GM12878 (cell line): ENCODE measurements at regions not wholly inside any gene's neighbourhood (a gene's known extent, or its start where the extent isn't known, plus 50 kb on each side); places are given as distances from the start of the nearest gene placed in this dataset.

Experiments
- ATAC-seq: fragments of 200-7000 bp; cut with Tn5 transposase; 3 replicates; pipeline ENCODE4 v1.9.1; 2020; ENCODE audit warnings: mild to moderate bottlenecking, moderate library complexity
- BruUV-seq: library from RNA; stranded (reverse); fragments of 400-500 nt; replicated peaks from 2 replicates; lab custom pipeline; 2021; lab: Mats Ljungman, UMichigan
- CTCF ChIA-PET: fragments of 300-600 bp; sonication (Branson Sonifier 250); formaldehyde crosslinking; extraction: SDS; loops from one replicate; lab custom pipeline; 2021; ENCODE audit warnings: inconsistent platforms; lab: Yijun Ruan, JAX
- POLR2A ChIA-PET: fragments of 350-600 bp; formaldehyde crosslinking; extraction: SDS; loops from one replicate; lab custom pipeline; 2021; ENCODE audit warnings: inconsistent platforms; lab: Charles Lee
- RAD21 ChIA-PET: fragments of 300-600 bp; sonication (Branson Sonifier 250); formaldehyde crosslinking; loops from one replicate; lab custom pipeline; 2023; ENCODE audit warnings: antibody characterized with exemption; ENCODE audit not compliant: unreplicated experiment; lab: Charles Lee
- SMC1A ChIA-PET: fragments of 300-600 bp; sonication (Branson Sonifier 250); formaldehyde crosslinking; loops from one replicate; lab custom pipeline; 2023; ENCODE audit not compliant: unreplicated experiment, uncharacterized antibody; lab: Charles Lee
- DNase-seq: peaks from one replicate; pipeline ENCODE4 v3.0.0-alpha.2; 2011; ENCODE audit warnings: low read depth, low spot score
- FAIRE-seq: peaks from 3 replicates; lab custom pipeline; 2011; peaks lifted over from hg19 to GRCh38; lab: Jason Lieb, UNC
- H2AFZ ChIP-seq: 2 replicates; pipeline ENCODE4 v1.6.0; 2011; ENCODE audit warnings: low read depth, low read length, control low read depth; ENCODE audit not compliant: control insufficient read depth
- H3K27ac ChIP-seq: 2 replicates; pipeline ENCODE4 v1.5.1; 2011; ENCODE audit warnings: control low read depth; ENCODE audit not compliant: control insufficient read depth, insufficient read depth
- H3K27me3 ChIP-seq, 2 experiments: replicated peaks in 1 of 2; 2 replicates each; pipeline versions ENCODE4 v1.6.0 to v1.6.1; 2011; ENCODE audit warnings: low read length in 1 of 2; ENCODE audit not compliant: control insufficient read depth in 2 of 2, insufficient read depth in 2 of 2
- H3K36me3 ChIP-seq, 2 experiments: 2 replicates each; pipeline ENCODE4 v1.5.1; 2011; ENCODE audit warnings: low read length in 1 of 2; ENCODE audit not compliant: control insufficient read depth in 2 of 2, insufficient read depth in 2 of 2
- H3K4me1 ChIP-seq: 2 replicates; pipeline ENCODE4 v1.6.1; 2011; ENCODE audit warnings: mild to moderate bottlenecking, low read length, moderate library complexity, mixed read lengths; ENCODE audit not compliant: control insufficient read depth, insufficient read depth
- H3K4me2 ChIP-seq: 2 replicates; pipeline ENCODE4 v1.6.0; 2011; ENCODE audit warnings: control low read depth; ENCODE audit not compliant: control insufficient read depth, insufficient read depth
- H3K4me3 ChIP-seq: fragments of 200-600 bp; sonication (generic); 2 replicates; pipeline ENCODE4 v1.5.1; 2016
- H3K79me2 ChIP-seq: 2 replicates; pipeline ENCODE4 v1.6.0; 2011; ENCODE audit warnings: low read length; ENCODE audit not compliant: control insufficient read depth, insufficient read depth
- H3K9ac ChIP-seq: 2 replicates; pipeline ENCODE4 v1.8.0; 2011; ENCODE audit warnings: low read length, control low read depth, mixed read lengths; ENCODE audit not compliant: control insufficient read depth, insufficient read depth
- H3K9me3 ChIP-seq: replicated peaks from 3 replicates; pipeline ENCODE4 v1.5.1; 2011; ENCODE audit warnings: mild to moderate bottlenecking, low read length; ENCODE audit not compliant: control insufficient read depth, insufficient read depth
- H4K20me1 ChIP-seq: 2 replicates; pipeline ENCODE4 v1.6.0; 2011; ENCODE audit not compliant: control insufficient read depth, insufficient read depth
- ELK1 ChIP-seq: IDR thresholded peaks from 2 replicates; pipeline ENCODE4 v1.6.1; 2012; ENCODE audit warnings: low read depth, low read length, improper control_type of control experiment
- EP300 ChIP-seq, 2 experiments: fragments of 150-350 bp in 1 of 2; IDR thresholded peaks; 2 replicates each; pipeline ENCODE4 v1.6.1; 2011 to 2012; ENCODE audit warnings: low read depth in 2 of 2, low read length in 2 of 2, borderline replicate concordance in 1 of 2, improper control_type of control experiment in 1 of 2, inconsistent platforms in 1 of 2; ENCODE audit not compliant: control insufficient read depth in 1 of 2
- ETV6 ChIP-seq, 2 experiments: fragments of 450-650 bp in 1 of 2; IDR thresholded peaks in 1 of 2; conservative IDR thresholded peaks in 1 of 2; 2 replicates each; pipeline ENCODE4 v1.6.1; 2014; ENCODE audit warnings: antibody characterized with exemption in 1 of 2, borderline replicate concordance in 1 of 2, low read depth in 1 of 2, mild to moderate bottlenecking in 1 of 2, moderate library complexity in 1 of 2
- IKZF2 ChIP-seq, 2 experiments: fragments of 450-650 bp; IDR thresholded peaks; 2 replicates each; pipeline ENCODE4 v1.6.1; 2017; ENCODE audit warnings: mild to moderate bottlenecking in 2 of 2, moderate library complexity in 2 of 2
- KAT2A ChIP-seq: conservative IDR thresholded peaks from 2 replicates; pipeline ENCODE4 v1.6.1; 2011; ENCODE audit warnings: low read depth, low read length; ENCODE audit not compliant: control insufficient read depth
- NBN ChIP-seq: fragments of 450-650 bp; IDR thresholded peaks from 2 replicates; pipeline ENCODE4 v1.6.1; 2016
- RAD21 ChIP-seq: IDR thresholded peaks from 2 replicates; pipeline ENCODE4 v1.6.1; 2011; ENCODE audit warnings: mild to moderate bottlenecking, low read depth, low read length, moderate library complexity; ENCODE audit not compliant: insufficient read depth
- SIX5 ChIP-seq: IDR thresholded peaks from 2 replicates; pipeline ENCODE4 v1.6.1; 2011; ENCODE audit warnings: mild to moderate bottlenecking, low read depth, low read length, moderate library complexity; ENCODE audit not compliant: severe bottlenecking
- ZBTB40 ChIP-seq: fragments of 450-650 bp; IDR thresholded peaks from 2 replicates; pipeline ENCODE4 v1.6.1; 2016; ENCODE audit warnings: mild to moderate bottlenecking, moderate library complexity, borderline replicate concordance
- ZNF274 ChIP-seq: IDR thresholded peaks from one replicate; pipeline ENCODE4 v1.8.0; 2011; ENCODE audit not compliant: insufficient read length, insufficient read depth
- WGBS: methylation state at CpG from one replicate; pipeline ENCODE4 v1.1.6; 2016; ENCODE audit warnings: low lambda C conversion rate; ENCODE audit not compliant: insufficient replicate concordance, insufficient coverage; ENCODE audit errors: missing lambda C conversion rate; 5-methylcytosine and 5-hydroxymethylcytosine counted together
- in situ Hi-C: fragments of 300-500 bp; cut with MboI; formaldehyde crosslinking; loops from 9 replicates; pipeline ENCODE4 v1.14.3; 2018; ENCODE audit warnings: mixed read lengths
- intact Hi-C: fragments of 100-400 bp; cut with micrococcal nuclease; formaldehyde crosslinking; loops from one replicate; pipeline ENCODE4 v1.14.2; 2022; ENCODE audit not compliant: unreplicated experiment
- TF ChIP-seq, protein P1 (sequence below): fragments of 450-650 bp; IDR thresholded peaks from 2 replicates; pipeline ENCODE4 v1.6.1; 2017; ENCODE audit warnings: mild to moderate bottlenecking, moderate library complexity

DNA sequence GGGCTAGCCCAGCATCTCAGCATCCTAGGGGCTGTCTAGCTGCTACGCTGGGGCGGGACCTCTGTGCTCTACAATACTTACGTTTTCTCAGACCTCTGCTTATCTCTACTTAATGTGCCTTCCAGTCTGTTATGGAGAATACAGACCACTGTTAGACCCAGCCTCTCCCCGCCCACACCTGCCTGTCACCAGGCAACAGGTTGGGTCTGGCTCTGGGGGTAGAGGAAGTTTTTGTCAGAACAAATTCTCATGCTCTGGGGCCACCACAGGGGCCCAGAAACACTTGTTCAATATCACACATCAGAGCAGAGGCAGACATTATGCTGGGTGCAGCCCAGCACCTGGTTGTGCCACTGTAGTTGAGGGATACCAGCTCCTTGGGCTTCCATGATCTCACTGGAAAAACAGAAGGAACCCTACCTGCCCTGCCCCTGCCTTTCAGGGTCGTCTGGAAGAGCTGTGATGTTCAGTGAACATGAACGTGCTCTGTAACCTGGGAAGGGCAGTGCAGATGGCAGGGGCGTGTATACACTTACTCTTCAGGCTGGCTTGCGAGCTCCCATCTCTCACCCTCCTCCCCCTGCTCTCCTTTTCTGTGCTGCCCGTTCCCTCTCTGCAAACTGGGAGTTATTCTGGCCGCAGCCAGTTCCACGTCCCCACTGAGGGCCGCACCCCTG, 135.2 kb upstream of the PODXL start (continued):
- TF ChIP-seq ZBTB40, result no peak
- no peak for TF ChIP-seq ZNF274

DNA sequence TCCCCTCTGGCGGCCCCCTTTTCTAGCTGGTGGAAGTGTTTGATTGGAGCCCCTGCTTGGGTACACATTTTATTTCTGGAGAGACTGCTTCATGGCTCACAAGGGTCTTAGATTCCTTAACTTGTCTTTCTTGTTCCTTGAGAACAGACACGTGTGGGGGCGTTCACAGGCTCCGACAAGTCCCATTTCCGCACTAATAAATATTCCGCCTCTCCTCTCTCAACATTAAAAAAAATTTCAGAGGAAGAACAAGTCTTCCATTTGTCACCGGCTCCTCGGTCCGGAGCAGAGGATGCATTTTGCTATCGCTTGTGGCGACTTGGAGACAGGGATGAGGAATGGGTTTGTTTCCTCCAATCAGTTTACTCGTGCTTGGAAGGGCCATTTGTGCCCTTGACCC, 134.0 kb upstream of the PODXL start:
- Histone ChIP-seq H2AFZ (no peak overlapping the region), H3K9ac (no peak overlapping the region), H3K79me2 (no peaks in the 10 kb centered on the region), H3K4me3 (no peak overlapping the region), H3K4me1 (no peaks in the 10 kb centered on the region), H4K20me1 (no peaks in the 10 kb centered on the region), H3K9me3 (no peaks in the 10 kb centered on the region), H3K27ac (no peak overlapping the region), H3K36me3 (no peaks in the 10 kb centered on the region), H3K4me2 (no peak overlapping the region), H3K27me3 (peaks cover 2 to 3% of the 10 kb centered on the region in 2 experiments; a peak in 2 of 4 replicates)
- intact Hi-C loops, result loop anchor here (10.0 kb wide), 1 partner anchor 564 kb away; no protein-coding TSS in a partner anchor
- ChIA-PET RAD21 (interaction anchor here (2.2 kb wide), 1 partner anchor 890 kb away, joined by 16 read pairs; no protein-coding TSS in a partner anchor), POLR2A (no interaction called here), SMC1A (interaction anchor here (1.2 kb wide), 2 partner anchors 13 to 890 kb away, joined by 3 read pairs; no protein-coding TSS in a partner anchor), CTCF (interaction anchor here (1.2 to 3.9 kb wide), 5 partner anchors 10 to 890 kb away, joined by 3 to 23 read pairs (median 10); no protein-coding TSS in a partner anchor)
- FAIRE-seq, result no peak
- no TSS peak for BruUV-seq
- WGBS, result 43% methylated on average over 12 of the region's 12 CpGs
- DNase-seq, result no peak
- ATAC-seq, result no peak
- in situ Hi-C loops, result no loop called here
- TF ChIP-seq ELK1, result no peak
- no peak for TF ChIP-seq EP300 (IDR thresholded peaks at IDR 0.05; ENCODE audit: borderline replicate concordance in 1 of 2, control insufficient read depth in 1 of 2, low read depth in 2 of 2, low read length in 2 of 2)
- TF ChIP-seq NBN, result no peak
- TF ChIP-seq ETV6 (conservative IDR thresholded peaks at IDR 0.05 in 1 of 2, IDR thresholded peaks at IDR 0.05 in 1 of 2; ENCODE audit: borderline replicate concordance in 1 of 2, low read depth in 1 of 2), result no peak
- no peak for TF ChIP-seq KAT2A
- TF ChIP-seq, protein P1, sequence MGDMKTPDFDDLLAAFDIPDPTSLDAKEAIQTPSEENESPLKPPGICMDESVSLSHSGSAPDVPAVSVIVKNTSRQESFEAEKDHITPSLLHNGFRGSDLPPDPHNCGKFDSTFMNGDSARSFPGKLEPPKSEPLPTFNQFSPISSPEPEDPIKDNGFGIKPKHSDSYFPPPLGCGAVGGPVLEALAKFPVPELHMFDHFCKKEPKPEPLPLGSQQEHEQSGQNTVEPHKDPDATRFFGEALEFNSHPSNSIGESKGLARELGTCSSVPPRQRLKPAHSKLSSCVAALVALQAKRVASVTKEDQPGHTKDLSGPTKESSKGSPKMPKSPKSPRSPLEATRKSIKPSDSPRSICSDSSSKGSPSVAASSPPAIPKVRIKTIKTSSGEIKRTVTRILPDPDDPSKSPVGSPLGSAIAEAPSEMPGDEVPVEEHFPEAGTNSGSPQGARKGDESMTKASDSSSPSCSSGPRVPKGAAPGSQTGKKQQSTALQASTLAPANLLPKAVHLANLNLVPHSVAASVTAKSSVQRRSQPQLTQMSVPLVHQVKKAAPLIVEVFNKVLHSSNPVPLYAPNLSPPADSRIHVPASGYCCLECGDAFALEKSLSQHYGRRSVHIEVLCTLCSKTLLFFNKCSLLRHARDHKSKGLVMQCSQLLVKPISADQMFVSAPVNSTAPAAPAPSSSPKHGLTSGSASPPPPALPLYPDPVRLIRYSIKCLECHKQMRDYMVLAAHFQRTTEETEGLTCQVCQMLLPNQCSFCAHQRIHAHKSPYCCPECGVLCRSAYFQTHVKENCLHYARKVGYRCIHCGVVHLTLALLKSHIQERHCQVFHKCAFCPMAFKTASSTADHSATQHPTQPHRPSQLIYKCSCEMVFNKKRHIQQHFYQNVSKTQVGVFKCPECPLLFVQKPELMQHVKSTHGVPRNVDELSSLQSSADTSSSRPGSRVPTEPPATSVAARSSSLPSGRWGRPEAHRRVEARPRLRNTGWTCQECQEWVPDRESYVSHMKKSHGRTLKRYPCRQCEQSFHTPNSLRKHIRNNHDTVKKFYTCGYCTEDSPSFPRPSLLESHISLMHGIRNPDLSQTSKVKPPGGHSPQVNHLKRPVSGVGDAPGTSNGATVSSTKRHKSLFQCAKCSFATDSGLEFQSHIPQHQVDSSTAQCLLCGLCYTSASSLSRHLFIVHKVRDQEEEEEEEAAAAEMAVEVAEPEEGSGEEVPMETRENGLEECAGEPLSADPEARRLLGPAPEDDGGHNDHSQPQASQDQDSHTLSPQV, result no peak
- no peak for TF ChIP-seq IKZF2 (IDR thresholded peaks at IDR 0.05)
- TF ChIP-seq SIX5, result no peak
- TF ChIP-seq RAD21, result no peak
